ENCODE measurements at regions not wholly inside any gene's neighbourhood (a gene's known extent, or its start where the extent isn't known, plus 50 kb on each side); places are given as distances from the start of the nearest gene placed in this dataset.
"Not testable (repeated sequence)": the region's sequence is repeated elsewhere in the genome, so short reads cannot be mapped to it uniquely, and the experiment has no call there.

- DNase-seq, result no peak
Measured at GRCh38 chr11:38865922-38866321, 2267.9 kb upstream of the RAG2 start.

GRCh38 chr11:38842991-38843390 lies 2245.0 kb upstream of the RAG2 start:
- no peak for DNase-seq

GRCh38 chr11:38839071-38839470 lies 2241.0 kb upstream of the RAG2 start:
- no peak for DNase-seq

GRCh38 chr11:38835966-38836365 lies 2237.9 kb upstream of the RAG2 start:
- DNase-seq, result peak; percentile 14

- DNase-seq, result no peak
Measured at GRCh38 chr11:38824573-38824972, 2226.5 kb upstream of the RAG2 start.

- DNase-seq, result not testable (repeated sequence)
Measured at GRCh38 chr11:38821786-38822185, 2223.8 kb upstream of the RAG2 start.

GRCh38 chr11:38819981-38820380 lies 2221.9 kb upstream of the RAG2 start:
- DNase-seq, result no peak

- DNase-seq, result no peak
Measured at GRCh38 chr11:38818720-38819119, 2220.7 kb upstream of the RAG2 start.

GRCh38 chr11:38814670-38815069 lies 2216.6 kb upstream of the RAG2 start:
- DNase-seq, result no peak

GRCh38 chr11:38809521-38809920 lies 2211.5 kb upstream of the RAG2 start:
- no peak for DNase-seq

GRCh38 chr11:38796281-38796680 lies 2198.2 kb upstream of the RAG2 start:
- no peak for DNase-seq

- no peak for DNase-seq
Measured at GRCh38 chr11:38795027-38795426, 2197.0 kb upstream of the RAG2 start.

GRCh38 chr11:38791346-38791961 lies 2193.4 kb upstream of the RAG2 start:
- DNase-seq, result peak; percentile 63

- no peak for DNase-seq
Measured at GRCh38 chr11:38788561-38788960, 2190.5 kb upstream of the RAG2 start.

- no peak for DNase-seq
Measured at GRCh38 chr11:38784164-38784563, 2186.1 kb upstream of the RAG2 start.

- no peak for DNase-seq
Measured at GRCh38 chr11:38766796-38767195, 2168.8 kb upstream of the RAG2 start.

GRCh38 chr11:38759394-38759793 lies 2161.4 kb upstream of the RAG2 start:
- DNase-seq, result no peak

- DNase-seq, result no peak
Measured at GRCh38 chr11:38756537-38756936, 2158.5 kb upstream of the RAG2 start.

GRCh38 chr11:38751421-38751820 lies 2153.4 kb upstream of the RAG2 start:
- no peak for DNase-seq

GRCh38 chr11:38746516-38746915 lies 2148.5 kb upstream of the RAG2 start:
- DNase-seq, result not testable (repeated sequence)

- no peak for DNase-seq
Measured at GRCh38 chr11:38723361-38723760, 2125.3 kb upstream of the RAG2 start.

GRCh38 chr11:38721586-38722315 lies 2123.7 kb upstream of the RAG2 start:
- no peak for DNase-seq

GRCh38 chr11:38718659-38719058 lies 2120.6 kb upstream of the RAG2 start:
- no peak for DNase-seq

- no peak for DNase-seq
Measured at GRCh38 chr11:38718049-38718448, 2120.0 kb upstream of the RAG2 start.

GRCh38 chr11:38711110-38711509 lies 2113.1 kb upstream of the RAG2 start:
- DNase-seq, result no peak
